Large intestine (tissue), 3 donors: ENCODE measurements at regions not wholly inside any gene's neighbourhood (a gene's known extent, or its start where the extent isn't known, plus 50 kb on each side); places are given as distances from the start of the nearest gene placed in this dataset.
"Not testable (repeated sequence)": the region's sequence is repeated elsewhere in the genome, so short reads cannot be mapped to it uniquely, and the experiment has no call there.

Source experiments
- DNase-seq, 2 donors: peaks; one replicate each; pipeline versions ENCODE4 v3.0.0 to v3.0.0-alpha.2; 2013
- H3K27ac ChIP-seq: one replicate; pipeline ENCODE4 v1.5.1; 2013; ENCODE audit warnings: low read length
- H3K27me3 ChIP-seq: 2 replicates; pipeline ENCODE4 v1.6.1; 2013; ENCODE audit warnings: low read length; ENCODE audit not compliant: control insufficient read depth, insufficient read depth
- H3K36me3 ChIP-seq: 2 replicates; pipeline ENCODE4 v1.6.1; 2013; ENCODE audit warnings: low read length; ENCODE audit not compliant: control insufficient read depth, insufficient read depth
- H3K4me1 ChIP-seq: one replicate; pipeline ENCODE4 v1.6.1; 2013; ENCODE audit warnings: low read length; ENCODE audit not compliant: control insufficient read depth, insufficient read depth
- H3K4me3 ChIP-seq: one replicate; pipeline ENCODE4 v1.5.1; 2013; ENCODE audit warnings: low read length
- H3K9me3 ChIP-seq: one replicate; pipeline ENCODE4 v1.6.1; 2013; ENCODE audit warnings: mild to moderate bottlenecking, low read depth, low read length, moderate library complexity; ENCODE audit not compliant: control insufficient read depth
- WGBS: methylation state at CpG from one replicate; pipeline ENCODE4 v1.1.5; 2013; ENCODE audit warnings: low lambda C conversion rate; ENCODE audit not compliant: insufficient coverage; 5-methylcytosine and 5-hydroxymethylcytosine counted together

- peaks cover 4% of the 10 kb centered on the region for H3K27me3 ChIP-seq
- WGBS: no CpG with 5 or more reads among the region's 3 CpGs
Measured at GRCh38 chr1:58233729-58234128, 312.8 kb downstream of the OMA1 start.

GRCh38 chr1:58231204-58231603 is 315.3 kb downstream of the OMA1 start:
- Histone ChIP-seq H3K4me1 (no peaks in the 10 kb centered on the region), H3K4me3 (no peak overlapping the region), H3K9me3 (no peaks in the 10 kb centered on the region), H3K27ac (no peak overlapping the region), H3K36me3 (no peaks in the 10 kb centered on the region), H3K27me3 (no peaks in the 10 kb centered on the region)
- no peak for DNase-seq
- no CpG with 5 or more reads among the region's 1 CpG for WGBS

More at GRCh38 chr1:58233729-58234128, 312.8 kb downstream of the OMA1 start:
- no peaks in the 10 kb centered on the region for H3K36me3 ChIP-seq
- H3K9me3 ChIP-seq: no peaks in the 10 kb centered on the region
- no peaks in the 10 kb centered on the region for H3K4me1 ChIP-seq
- no peak for DNase-seq
- H3K4me3 ChIP-seq: no peak overlapping the region
- no peak overlapping the region for H3K27ac ChIP-seq

- H3K27ac ChIP-seq: no peak overlapping the region
- no peak overlapping the region for H3K4me3 ChIP-seq
- WGBS: no CpG with 5 or more reads among the region's 3 CpGs
- H3K36me3 ChIP-seq: no peaks in the 10 kb centered on the region
- no peaks in the 10 kb centered on the region for H3K27me3 ChIP-seq
- no peaks in the 10 kb centered on the region for H3K9me3 ChIP-seq
- DNase-seq: no peak
- no peaks in the 10 kb centered on the region for H3K4me1 ChIP-seq
Measured at GRCh38 chr1:58227604-58228003, 318.9 kb downstream of the OMA1 start.

- DNase-seq: no peak
- Histone ChIP-seq H3K27ac (no peak overlapping the region), H3K9me3 (no peaks in the 10 kb centered on the region), H3K4me3 (no peak overlapping the region), H3K36me3 (no peaks in the 10 kb centered on the region), H3K27me3 (no peaks in the 10 kb centered on the region), H3K4me1 (no peaks in the 10 kb centered on the region)
- 50% methylated on average over 1 of the region's 4 CpGs for WGBS
Measured at GRCh38 chr1:58223522-58223921, 323.0 kb downstream of the OMA1 start.

GRCh38 chr1:58220836-58221472 is 325.6 kb downstream of the OMA1 start:
- Histone ChIP-seq H3K27ac (no peak overlapping the region), H3K27me3 (no peaks in the 10 kb centered on the region), H3K4me1 (no peaks in the 10 kb centered on the region), H3K36me3 (no peaks in the 10 kb centered on the region), H3K9me3 (no peaks in the 10 kb centered on the region), H3K4me3 (no peak overlapping the region)
- WGBS: no CpG with 5 or more reads among the region's 4 CpGs
- DNase-seq: no peak

GRCh38 chr1:58216169-58216568 is 330.4 kb downstream of the OMA1 start:
- not testable (repeated sequence) for H3K4me3 ChIP-seq, H3K27ac ChIP-seq, DNase-seq, H3K9me3 ChIP-seq, H3K4me1 ChIP-seq, H3K27me3 ChIP-seq, H3K36me3 ChIP-seq
- no CpG with 5 or more reads among the region's 3 CpGs for WGBS

GRCh38 chr1:58214674-58215073 is 331.9 kb downstream of the OMA1 start:
- no peaks in the 10 kb centered on the region for H3K4me1 ChIP-seq
- no peak overlapping the region for H3K4me3 ChIP-seq
- no peak for DNase-seq
- no peak overlapping the region for H3K27ac ChIP-seq
- no peaks in the 10 kb centered on the region for H3K9me3 ChIP-seq
- no peaks in the 10 kb centered on the region for H3K27me3 ChIP-seq
- WGBS: no CpG with 5 or more reads among the region's 1 CpG
- H3K36me3 ChIP-seq: no peaks in the 10 kb centered on the region

GRCh38 chr1:58211869-58212268 is 334.7 kb downstream of the OMA1 start:
- no CpG with 5 or more reads among the region's 3 CpGs for WGBS
- DNase-seq: no peak
- H3K4me1 ChIP-seq: no peaks in the 10 kb centered on the region
- no peaks in the 10 kb centered on the region for H3K36me3 ChIP-seq
- no peak overlapping the region for H3K27ac ChIP-seq
- no peaks in the 10 kb centered on the region for H3K27me3 ChIP-seq
- H3K9me3 ChIP-seq: no peaks in the 10 kb centered on the region
- H3K4me3 ChIP-seq: no peak overlapping the region

GRCh38 chr1:58209575-58209974 is 337.0 kb downstream of the OMA1 start:
- H3K27ac ChIP-seq: no peak overlapping the region
- WGBS: 55% methylated on average over 3 of the region's 3 CpGs
- no peaks in the 10 kb centered on the region for H3K9me3 ChIP-seq
- no peaks in the 10 kb centered on the region for H3K36me3 ChIP-seq
- no peak overlapping the region for H3K4me3 ChIP-seq
- DNase-seq: no peak
- no peaks in the 10 kb centered on the region for H3K27me3 ChIP-seq
- H3K4me1 ChIP-seq: no peaks in the 10 kb centered on the region

GRCh38 chr1:58206749-58207148 is 339.8 kb downstream of the OMA1 start:
- no peaks in the 10 kb centered on the region for H3K27me3 ChIP-seq
- H3K36me3 ChIP-seq: no peaks in the 10 kb centered on the region
- no peak overlapping the region for H3K27ac ChIP-seq
- H3K4me1 ChIP-seq: no peaks in the 10 kb centered on the region
- H3K9me3 ChIP-seq: no peaks in the 10 kb centered on the region
- no CpG with 5 or more reads among the region's 1 CpG for WGBS
- H3K4me3 ChIP-seq: no peak overlapping the region
- DNase-seq: no peak

GRCh38 chr1:58204284-58204683 is 342.2 kb downstream of the OMA1 start:
- no peak overlapping the region for H3K27ac ChIP-seq
- no peaks in the 10 kb centered on the region for H3K27me3 ChIP-seq
- no peaks in the 10 kb centered on the region for H3K4me1 ChIP-seq
- H3K9me3 ChIP-seq: no peaks in the 10 kb centered on the region
- no peak for DNase-seq
- no peaks in the 10 kb centered on the region for H3K36me3 ChIP-seq
- H3K4me3 ChIP-seq: no peak overlapping the region
- WGBS: 80% methylated on average over 1 of the region's 3 CpGs
